Naive thymus-derived CD4-positive, alpha-beta T cell (primary cell): ENCODE measurements at regions not wholly inside any gene's neighbourhood (a gene's known extent, or its start where the extent isn't known, plus 50 kb on each side); places are given as distances from the start of the nearest gene placed in this dataset.

Source experiments
- ATAC-seq: fragments of 150-1000 bp; cut with Tn5 transposase; 2 replicates; pipeline ENCODE4 v1.10.0; 2021; ENCODE audit warnings: mild to moderate bottlenecking, moderate library complexity
- CTCF ChIA-PET: fragments of 350-600 bp; sonication (Branson Sonifier 250); formaldehyde crosslinking; loops from one replicate; lab custom pipeline; 2021; ENCODE audit warnings: antibody characterized with exemption; lab: Charles Lee
- POLR2A ChIA-PET: fragments of 350-600 bp; sonication (Branson Sonifier 250); formaldehyde crosslinking; loops from one replicate; lab custom pipeline; 2021; ENCODE audit warnings: antibody characterized with exemption, inconsistent platforms; lab: Charles Lee
- DNase-seq, 9 donors: peaks; one replicate each; pipeline versions ENCODE4 v3.0.0 to v3.0.0-alpha.2; 2020 to 2022; ENCODE audit warnings: mixed read lengths in 1 of 9
- H3K27ac ChIP-seq: one replicate; pipeline ENCODE4 v1.7.0; 2013; ENCODE audit warnings: mild to moderate bottlenecking, low read depth, low read length, moderate library complexity
- H3K27me3 ChIP-seq, 2 donors: one replicate each; pipeline ENCODE4 v1.7.0; 2013; ENCODE audit warnings: low read length in 2 of 2, mild to moderate bottlenecking in 2 of 2, moderate library complexity in 2 of 2; ENCODE audit not compliant: control insufficient read depth in 2 of 2, insufficient read depth in 2 of 2
- H3K36me3 ChIP-seq, 3 experiments: 1 replicate in 2 of 3; 2 replicates in 1 of 3; pipeline ENCODE4 v1.7.0; 2013; ENCODE audit warnings: low read length in 3 of 3, mild to moderate bottlenecking in 3 of 3, moderate library complexity in 1 of 3; ENCODE audit not compliant: insufficient read depth in 3 of 3, control insufficient read depth in 2 of 3
- H3K4me1 ChIP-seq, 2 donors: one replicate each; pipeline ENCODE4 v1.7.0; 2013; ENCODE audit warnings: low read length in 2 of 2, mild to moderate bottlenecking in 2 of 2, moderate library complexity in 1 of 2; ENCODE audit not compliant: control insufficient read depth in 2 of 2, insufficient read depth in 2 of 2
- H3K4me3 ChIP-seq: 2 replicates; pipeline ENCODE4 v1.7.0; 2013; ENCODE audit warnings: mild to moderate bottlenecking, low read length
- H3K9me3 ChIP-seq, 3 experiments: 1 replicate in 2 of 3; 2 replicates in 1 of 3; pipeline ENCODE4 v1.7.0; 2013; ENCODE audit warnings: low read length in 3 of 3; ENCODE audit not compliant: control insufficient read depth in 2 of 3
- H3K27ac Mint-ChIP-seq, 9 donors: one replicate each; pipeline ENCODE4 v1.8.0; 2020 to 2022; ENCODE audit warnings: mixed read lengths in 9 of 9, mild to moderate bottlenecking in 8 of 9, moderate library complexity in 5 of 9, inconsistent platforms in 2 of 9
- H3K27me3 Mint-ChIP-seq, 5 donors: one replicate each; pipeline ENCODE4 v1.8.0; 2021 to 2022; ENCODE audit warnings: mixed read lengths in 5 of 5, mild to moderate bottlenecking in 1 of 5
- H3K36me3 Mint-ChIP-seq, 5 donors: one replicate each; pipeline ENCODE4 v1.8.0; 2020 to 2022; ENCODE audit warnings: mixed read lengths in 5 of 5, mild to moderate bottlenecking in 3 of 5, inconsistent platforms in 1 of 5
- H3K4me1 Mint-ChIP-seq, 7 donors: one replicate each; pipeline ENCODE4 v1.8.0; 2020 to 2022; ENCODE audit warnings: mixed read lengths in 7 of 7, mild to moderate bottlenecking in 3 of 7, inconsistent platforms in 1 of 7
- H3K4me3 Mint-ChIP-seq, 10 donors: one replicate each; pipeline ENCODE4 v1.8.0; 2020 to 2022; ENCODE audit warnings: mild to moderate bottlenecking in 10 of 10, mixed read lengths in 10 of 10, moderate library complexity in 6 of 10, inconsistent platforms in 2 of 10
- H3K9me3 Mint-ChIP-seq, 11 donors: one replicate each; pipeline ENCODE4 v1.8.0; 2020 to 2022; ENCODE audit warnings: mixed read lengths in 11 of 11, mild to moderate bottlenecking in 4 of 11, inconsistent platforms in 1 of 11, moderate library complexity in 1 of 11
- intact Hi-C, 2 donors: fragments of 100-400 bp; cut with micrococcal nuclease; formaldehyde crosslinking; loops; one replicate each; pipeline ENCODE4 v1.15.1; 2023

DNA sequence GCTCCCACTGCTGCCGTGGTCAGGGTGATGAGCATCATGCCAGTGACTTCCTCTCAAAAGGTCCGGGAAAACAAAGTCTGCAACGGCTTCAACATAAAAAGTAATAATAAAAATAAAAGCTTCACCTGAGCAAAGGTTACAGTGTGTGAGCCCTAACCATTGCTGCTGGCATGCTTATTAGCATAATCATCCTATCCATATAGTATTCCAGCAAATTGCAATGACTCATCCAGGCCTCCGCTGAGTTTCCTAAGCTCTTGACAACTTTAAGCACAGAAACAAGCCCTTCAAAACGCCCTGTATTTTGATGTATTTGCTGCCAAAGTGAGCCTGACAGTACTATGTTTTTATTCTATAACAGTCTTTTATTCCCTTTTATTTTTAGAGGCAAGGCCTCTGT is 100.5 kb downstream of the AASDH start:
- Mint-ChIP-seq H3K4me3 (no peak overlapping the region), H3K9me3 (peaks cover 0 to 5% (median 0%) of the 10 kb centered on the region in 11 donors), H3K36me3 (peaks cover 0 to 3% (median 0%) of the 10 kb centered on the region in 5 donors), H3K4me1 (peaks cover 14 to 41% (median 29%) of the 10 kb centered on the region in 7 donors), H3K27me3 (peaks cover 0 to 8% (median 0%) of the 10 kb centered on the region in 5 donors), H3K27ac (no peak overlapping the region)
- H3K27me3 ChIP-seq = no peaks in the 10 kb centered on the region
- intact Hi-C loops = no loop called here
- no peak overlapping the region for H3K4me3 ChIP-seq
- peaks cover 0 to 15% of the 10 kb centered on the region in 2 donors for H3K4me1 ChIP-seq
- no peak for DNase-seq
- no peaks in the 10 kb centered on the region for H3K36me3 ChIP-seq
- no peak overlapping the region for H3K27ac ChIP-seq
- ATAC-seq = no peak
- no peaks in the 10 kb centered on the region for H3K9me3 ChIP-seq
- ChIA-PET POLR2A (no interaction called here), CTCF (no interaction called here)

DNA sequence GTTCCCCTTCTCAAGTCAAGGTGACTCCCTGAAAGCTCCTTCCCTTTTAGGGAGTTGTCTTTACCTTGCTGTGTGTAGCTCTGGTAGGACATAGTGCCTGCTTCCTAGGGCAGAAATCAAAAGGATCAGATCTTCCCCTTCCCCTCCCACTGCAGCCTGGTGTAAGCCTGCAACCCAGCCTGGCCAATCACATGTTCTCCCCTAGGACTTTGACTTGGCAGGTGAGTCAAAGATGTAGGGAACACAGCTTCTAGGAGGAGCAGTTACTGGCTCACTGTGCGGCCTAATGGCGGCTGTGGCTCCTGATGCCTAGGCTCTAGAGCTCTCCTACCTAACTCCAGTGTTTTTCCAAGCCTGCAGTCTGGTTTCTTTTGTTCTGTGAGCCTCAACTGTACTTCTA is 103.9 kb downstream of the AASDH start:
- ChIA-PET CTCF (interaction anchor here (1.9 kb wide), 1 partner anchor 18 kb away, joined by 4 read pairs; no protein-coding TSS in a partner anchor), POLR2A (no interaction called here)
- Histone ChIP-seq H3K27me3 (no peaks in the 10 kb centered on the region), H3K9me3 (no peaks in the 10 kb centered on the region), H3K27ac (no peak overlapping the region), H3K36me3 (no peaks in the 10 kb centered on the region), H3K4me3 (no peak overlapping the region), H3K4me1 (peaks cover 0 to 2% of the 10 kb centered on the region in 2 donors)
- ATAC-seq (no peak), DNase-seq (no peak)
- H3K36me3 Mint-ChIP-seq = peaks cover 0 to 3% (median 0%) of the 10 kb centered on the region in 5 donors
- no peak overlapping the region for H3K27ac Mint-ChIP-seq
- H3K4me3 Mint-ChIP-seq = no peak overlapping the region
- H3K4me1 Mint-ChIP-seq = peaks cover 0 to 10% (median 6%) of the 10 kb centered on the region in 7 donors
- intact Hi-C loops = no loop called here
- peaks cover 0 to 2% (median 0%) of the 10 kb centered on the region in 11 donors for H3K9me3 Mint-ChIP-seq
- peaks cover 0 to 3% (median 0%) of the 10 kb centered on the region in 5 donors for H3K27me3 Mint-ChIP-seq

- peaks cover 0 to 3% (median 0%) of the 10 kb centered on the region in 5 donors for H3K36me3 Mint-ChIP-seq
- no peak overlapping the region for H3K4me3 ChIP-seq
- CTCF ChIA-PET = no interaction called here
- no peaks in the 10 kb centered on the region for H3K36me3 ChIP-seq
- no peaks in the 10 kb centered on the region for H3K9me3 ChIP-seq
- H3K27ac Mint-ChIP-seq = no peak overlapping the region
- ATAC-seq = no peak
- intact Hi-C loops = no loop called here
- no peaks in the 10 kb centered on the region for H3K4me1 Mint-ChIP-seq
- no peaks in the 10 kb centered on the region for H3K4me1 ChIP-seq
- H3K9me3 Mint-ChIP-seq = peaks cover 0 to 2% (median 0%) of the 10 kb centered on the region in 11 donors
- H3K27me3 Mint-ChIP-seq = peaks cover 0 to 5% (median 0%) of the 10 kb centered on the region in 5 donors
- POLR2A ChIA-PET = no interaction called here
- no peak overlapping the region for H3K27ac ChIP-seq
- H3K27me3 ChIP-seq = no peaks in the 10 kb centered on the region
- no peak for DNase-seq
- H3K4me3 Mint-ChIP-seq = no peak overlapping the region
These were observed 105.3 kb downstream of the AASDH start for GRCh38 chr4:56282004-56282403.

DNA sequence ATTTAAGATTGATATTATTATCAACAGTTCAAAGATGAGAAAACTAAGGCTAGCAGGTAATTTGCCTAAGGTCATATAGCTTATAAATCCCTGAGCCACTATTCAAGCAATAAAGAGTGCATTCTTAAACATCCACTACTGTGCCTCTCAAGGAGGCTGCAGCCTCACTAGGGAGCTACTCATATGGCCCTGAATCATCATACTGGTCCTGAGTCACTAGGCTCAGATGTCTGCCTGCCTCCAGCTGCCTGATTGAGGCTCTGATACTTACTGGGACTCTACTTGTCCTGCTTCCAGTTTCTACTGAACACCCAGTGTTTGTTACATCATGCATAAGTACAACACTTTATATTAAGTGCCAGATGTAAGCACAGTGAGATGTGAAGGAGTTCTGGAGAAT is 110.7 kb downstream of the AASDH start:
- Mint-ChIP-seq H3K9me3 (peaks cover 0 to 5% (median 0%) of the 10 kb centered on the region in 11 donors), H3K36me3 (no peaks in the 10 kb centered on the region), H3K4me3 (no peak overlapping the region), H3K4me1 (peaks cover 0 to 3% (median 0%) of the 10 kb centered on the region in 7 donors), H3K27me3 (peaks cover 15 to 28% (median 19%) of the 10 kb centered on the region in 5 donors), H3K27ac (no peak overlapping the region)
- Histone ChIP-seq H3K4me1 (no peaks in the 10 kb centered on the region), H3K27me3 (no peaks in the 10 kb centered on the region), H3K9me3 (no peaks in the 10 kb centered on the region), H3K36me3 (no peaks in the 10 kb centered on the region), H3K27ac (no peak overlapping the region), H3K4me3 (no peak overlapping the region)
- ChIA-PET CTCF (no interaction called here), POLR2A (no interaction called here)
- intact Hi-C loops = no loop called here
- ATAC-seq (no peak), DNase-seq (no peak)

DNA sequence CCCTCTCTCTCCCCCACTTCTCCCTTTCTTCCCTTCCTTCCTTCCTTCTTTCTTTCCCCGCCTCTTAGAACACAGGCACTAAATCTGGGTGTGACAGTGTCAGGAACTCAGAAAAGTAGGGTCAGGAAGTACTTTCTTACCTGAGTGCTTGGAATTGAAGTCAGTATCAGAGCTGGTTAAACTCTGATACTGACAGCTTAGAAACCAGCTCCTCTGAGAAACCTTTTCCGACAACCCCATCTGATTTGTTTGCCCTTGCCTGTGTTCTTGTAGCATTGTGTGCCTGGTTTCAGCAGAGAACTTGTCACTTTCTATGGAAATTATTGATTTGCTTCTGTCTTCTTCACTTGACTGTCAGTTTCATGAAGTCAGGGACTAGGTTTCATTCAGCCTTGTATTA is 113.9 kb downstream of the AASDH start:
- Histone ChIP-seq H3K27me3 (no peaks in the 10 kb centered on the region), H3K27ac (no peak overlapping the region), H3K4me1 (no peaks in the 10 kb centered on the region), H3K4me3 (no peak overlapping the region), H3K9me3 (no peaks in the 10 kb centered on the region), H3K36me3 (no peaks in the 10 kb centered on the region)
- intact Hi-C loops = no loop called here
- Mint-ChIP-seq H3K27me3 (peaks cover 15 to 33% (median 19%) of the 10 kb centered on the region in 5 donors), H3K9me3 (peaks cover 0 to 5% (median 0%) of the 10 kb centered on the region in 11 donors), H3K4me1 (peaks cover 0 to 3% (median 0%) of the 10 kb centered on the region in 7 donors), H3K27ac (no peak overlapping the region), H3K4me3 (no peak overlapping the region), H3K36me3 (no peaks in the 10 kb centered on the region)
- ATAC-seq (no peak), DNase-seq (no peak)
- ChIA-PET CTCF (no interaction called here), POLR2A (no interaction called here)

- H3K9me3 Mint-ChIP-seq = peaks cover 0 to 5% (median 0%) of the 10 kb centered on the region in 11 donors
- Histone ChIP-seq H3K4me1 (no peaks in the 10 kb centered on the region), H3K27me3 (no peaks in the 10 kb centered on the region), H3K4me3 (no peak overlapping the region), H3K27ac (no peak overlapping the region), H3K9me3 (no peaks in the 10 kb centered on the region), H3K36me3 (no peaks in the 10 kb centered on the region)
- CTCF ChIA-PET = no interaction called here
- DNase-seq (no peak), ATAC-seq (no peak)
- no peak overlapping the region for H3K27ac Mint-ChIP-seq
- no peak overlapping the region for H3K4me3 Mint-ChIP-seq
- no peaks in the 10 kb centered on the region for H3K36me3 Mint-ChIP-seq
- intact Hi-C loops = no loop called here
- H3K4me1 Mint-ChIP-seq = peaks cover 0 to 3% (median 0%) of the 10 kb centered on the region in 7 donors
- peaks cover 14 to 33% (median 19%) of the 10 kb centered on the region in 5 donors for H3K27me3 Mint-ChIP-seq
- POLR2A ChIA-PET = no interaction called here
These were observed 114.4 kb downstream of the AASDH start for GRCh38 chr4:56272927-56273326.

DNA sequence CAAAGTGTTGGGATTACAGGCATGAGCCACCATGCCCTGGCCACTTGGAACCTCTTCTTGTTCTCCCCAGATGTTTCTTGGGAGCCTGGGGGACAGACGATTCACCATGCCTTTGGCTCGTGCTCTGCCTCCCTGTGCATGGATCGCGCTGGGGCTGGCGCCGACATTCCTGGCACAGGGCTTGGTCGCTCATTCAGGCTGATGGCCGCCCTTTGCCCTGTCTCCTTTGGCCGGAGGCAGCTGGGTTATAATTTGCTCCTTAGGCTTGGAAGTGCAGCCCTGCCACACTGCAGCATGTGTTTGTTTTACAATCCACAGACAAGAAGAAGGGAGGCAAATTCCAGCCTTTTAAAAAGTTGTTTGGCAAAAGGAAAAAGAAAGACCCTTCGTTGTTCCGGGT is 115.3 kb downstream of the AASDH start:
- H3K9me3 ChIP-seq = no peaks in the 10 kb centered on the region
- ChIA-PET POLR2A (no interaction called here), CTCF (no interaction called here)
- Mint-ChIP-seq H3K27me3 (peaks cover 11 to 33% (median 19%) of the 10 kb centered on the region in 5 donors), H3K4me1 (peaks cover 0 to 3% (median 0%) of the 10 kb centered on the region in 7 donors), H3K9me3 (peaks cover 0 to 4% (median 0%) of the 10 kb centered on the region in 11 donors), H3K36me3 (no peaks in the 10 kb centered on the region), H3K27ac (no peak overlapping the region), H3K4me3 (no peak overlapping the region)
- intact Hi-C loops = no loop called here
- no peak overlapping the region for H3K4me3 ChIP-seq
- ATAC-seq (no peak), DNase-seq (no peak)
- H3K27me3 ChIP-seq = no peaks in the 10 kb centered on the region
- H3K4me1 ChIP-seq = no peaks in the 10 kb centered on the region
- no peak overlapping the region for H3K27ac ChIP-seq
- no peaks in the 10 kb centered on the region for H3K36me3 ChIP-seq
